Tibial artery (tissue), 4 donors: ENCODE measurements at regions not wholly inside any gene's neighbourhood (a gene's known extent, or its start where the extent isn't known, plus 50 kb on each side); places are given as distances from the start of the nearest gene placed in this dataset.

ENCODE experiments used
- DNase-seq, 2 donors: peaks; one replicate each; pipeline ENCODE4 v3.0.0-alpha.2; 2019
- H3K27ac ChIP-seq, 2 donors: fragments of 200-600 bp; sonication (generic) in 1 of 2; 1 replicate in 1 of 2; 2 replicates in 1 of 2; pipeline ENCODE4 v1.5.1; 2018 to 2019; ENCODE audit warnings: mild to moderate bottlenecking in 1 of 2
- H3K27me3 ChIP-seq, 2 donors: fragments of 200-600 bp; sonication (generic) in 1 of 2; one replicate each; pipeline versions ENCODE4 v1.5.1 to v1.6.0; 2016 to 2019
- H3K36me3 ChIP-seq, 3 donors: fragments of 200-600 bp; sonication (generic) in 2 of 3; one replicate each; pipeline ENCODE4 v1.5.1; 2016 to 2019; ENCODE audit warnings: mild to moderate bottlenecking in 2 of 3
- H3K4me1 ChIP-seq, 4 donors: fragments of 200-600 bp; sonication (generic) in 2 of 4; 1 replicate in 3 of 4; 2 replicates in 1 of 4; pipeline ENCODE4 v1.5.1; 2016 to 2019
- H3K4me3 ChIP-seq, 2 donors: fragments of 200-600 bp; sonication (generic) in 1 of 2; 1 replicate in 1 of 2; 2 replicates in 1 of 2; pipeline ENCODE4 v1.5.1; 2018 to 2019; ENCODE audit warnings: mild to moderate bottlenecking in 2 of 2
- H3K9me3 ChIP-seq, 3 donors: fragments of 200-600 bp; sonication (generic) in 1 of 3; one replicate each; pipeline ENCODE4 v1.5.1; 2016 to 2019
- intact Hi-C: fragments of 100-400 bp; cut with DNase I; formaldehyde crosslinking; loops from one replicate; pipeline ENCODE4 v1.15.0; 2023; ENCODE audit warnings: low total_unique reads
- TF ChIP-seq, protein P1 (sequence below), 2 experiments: fragments of 200-600 bp in 1 of 2; fragments of 450-650 bp in 1 of 2; IDR thresholded peaks; one replicate each; pipeline ENCODE4 v1.5.1; 2017 to 2019; ENCODE audit warnings: antibody characterized with exemption in 2 of 2, mild to moderate bottlenecking in 1 of 2, moderate library complexity in 1 of 2

DNA sequence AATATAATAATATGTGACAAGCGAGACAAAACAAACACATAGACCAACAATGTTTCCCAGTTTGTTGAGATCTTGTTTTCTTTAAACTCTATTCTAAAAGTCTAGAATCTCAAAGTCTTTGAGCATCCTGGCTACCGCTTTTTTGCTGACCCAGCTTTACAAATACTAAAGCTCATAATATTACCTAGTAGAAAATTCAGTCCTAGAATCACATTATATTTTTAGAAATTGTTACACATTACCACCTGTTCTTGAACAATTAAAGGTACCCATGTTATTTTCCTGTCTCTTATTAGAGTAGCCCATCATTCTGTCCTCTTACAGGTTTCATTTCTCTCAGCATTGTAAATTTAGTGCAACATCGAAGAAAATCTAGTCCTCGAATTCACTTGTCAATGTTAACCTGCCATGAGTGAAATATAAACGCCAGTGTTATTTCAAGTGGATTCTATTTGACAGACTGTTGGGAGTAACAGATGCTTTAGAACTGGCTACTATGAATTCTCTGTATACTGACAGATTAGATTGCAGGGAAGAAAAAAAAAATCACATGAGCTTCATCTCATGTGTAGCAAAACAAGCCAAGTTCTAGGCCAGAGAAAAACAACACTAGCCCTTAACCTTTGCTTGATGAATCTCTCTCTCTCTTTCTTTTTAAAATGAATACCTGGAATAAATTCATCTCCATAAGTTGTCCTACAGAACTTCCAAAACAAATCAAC is 851.2 kb upstream of the ADAMTS5 start:
- TF ChIP-seq, protein P1, sequence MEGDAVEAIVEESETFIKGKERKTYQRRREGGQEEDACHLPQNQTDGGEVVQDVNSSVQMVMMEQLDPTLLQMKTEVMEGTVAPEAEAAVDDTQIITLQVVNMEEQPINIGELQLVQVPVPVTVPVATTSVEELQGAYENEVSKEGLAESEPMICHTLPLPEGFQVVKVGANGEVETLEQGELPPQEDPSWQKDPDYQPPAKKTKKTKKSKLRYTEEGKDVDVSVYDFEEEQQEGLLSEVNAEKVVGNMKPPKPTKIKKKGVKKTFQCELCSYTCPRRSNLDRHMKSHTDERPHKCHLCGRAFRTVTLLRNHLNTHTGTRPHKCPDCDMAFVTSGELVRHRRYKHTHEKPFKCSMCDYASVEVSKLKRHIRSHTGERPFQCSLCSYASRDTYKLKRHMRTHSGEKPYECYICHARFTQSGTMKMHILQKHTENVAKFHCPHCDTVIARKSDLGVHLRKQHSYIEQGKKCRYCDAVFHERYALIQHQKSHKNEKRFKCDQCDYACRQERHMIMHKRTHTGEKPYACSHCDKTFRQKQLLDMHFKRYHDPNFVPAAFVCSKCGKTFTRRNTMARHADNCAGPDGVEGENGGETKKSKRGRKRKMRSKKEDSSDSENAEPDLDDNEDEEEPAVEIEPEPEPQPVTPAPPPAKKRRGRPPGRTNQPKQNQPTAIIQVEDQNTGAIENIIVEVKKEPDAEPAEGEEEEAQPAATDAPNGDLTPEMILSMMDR (IDR thresholded peaks at IDR 0.05): no peak
- Histone ChIP-seq H3K4me1 (no peaks in the 10 kb centered on the region), H3K27ac (no peak overlapping the region), H3K4me3 (no peak overlapping the region), H3K36me3 (no peaks in the 10 kb centered on the region), H3K9me3 (no peaks in the 10 kb centered on the region), H3K27me3 (no peaks in the 10 kb centered on the region)
- intact Hi-C loops: no loop called here
- DNase-seq: no peak

DNA sequence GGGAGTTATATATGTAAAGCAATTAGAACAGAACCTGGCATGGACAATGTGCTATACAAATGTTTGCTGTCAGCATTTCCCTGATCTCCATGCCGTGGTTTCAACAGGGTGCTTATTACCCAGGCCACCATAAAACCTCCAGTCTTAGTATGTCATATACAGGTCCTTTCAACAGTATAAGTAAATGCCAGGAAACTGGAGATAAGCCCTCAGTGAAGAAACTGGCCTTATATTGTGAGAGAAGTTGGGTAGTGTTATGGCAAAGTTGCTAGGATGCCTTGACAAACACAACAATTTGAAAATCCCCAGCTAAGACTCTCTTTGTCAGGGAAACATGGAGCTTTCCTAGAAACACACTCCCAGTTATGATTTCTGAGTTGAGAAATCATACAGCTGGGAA is 850.2 kb upstream of the ADAMTS5 start:
- H3K36me3 ChIP-seq: no peaks in the 10 kb centered on the region
- TF ChIP-seq, protein P1 (IDR thresholded peaks at IDR 0.05): no peak
- no peak overlapping the region for H3K27ac ChIP-seq
- H3K9me3 ChIP-seq: no peaks in the 10 kb centered on the region
- H3K4me1 ChIP-seq: no peaks in the 10 kb centered on the region
- no peaks in the 10 kb centered on the region for H3K27me3 ChIP-seq
- intact Hi-C loops: no loop called here
- DNase-seq: no peak
- H3K4me3 ChIP-seq: no peak overlapping the region

DNA sequence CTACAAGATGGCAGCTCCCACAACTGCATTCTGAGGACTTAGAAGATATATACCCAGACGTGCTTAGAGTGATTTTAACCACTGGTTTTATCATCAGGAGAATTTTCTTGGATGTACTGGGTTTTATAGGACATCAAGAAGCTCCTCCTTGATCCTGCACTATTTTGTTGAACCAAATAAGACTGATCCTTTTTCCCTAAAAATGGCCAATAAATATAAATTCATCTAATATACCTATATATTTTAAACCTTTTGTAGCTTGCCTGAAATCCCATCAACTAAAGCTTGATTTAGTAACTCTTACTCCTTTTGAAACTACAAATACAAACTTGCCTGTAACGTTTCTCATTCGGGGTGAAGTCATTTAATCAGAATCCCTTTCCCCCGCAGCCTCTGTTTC is 849.4 kb upstream of the ADAMTS5 start:
- Histone ChIP-seq H3K9me3 (no peaks in the 10 kb centered on the region), H3K27ac (no peak overlapping the region), H3K4me1 (no peaks in the 10 kb centered on the region), H3K4me3 (no peak overlapping the region), H3K36me3 (no peaks in the 10 kb centered on the region), H3K27me3 (no peaks in the 10 kb centered on the region)
- DNase-seq: no peak
- intact Hi-C loops: no loop called here
- TF ChIP-seq, protein P1 (IDR thresholded peaks at IDR 0.05): no peak

DNA sequence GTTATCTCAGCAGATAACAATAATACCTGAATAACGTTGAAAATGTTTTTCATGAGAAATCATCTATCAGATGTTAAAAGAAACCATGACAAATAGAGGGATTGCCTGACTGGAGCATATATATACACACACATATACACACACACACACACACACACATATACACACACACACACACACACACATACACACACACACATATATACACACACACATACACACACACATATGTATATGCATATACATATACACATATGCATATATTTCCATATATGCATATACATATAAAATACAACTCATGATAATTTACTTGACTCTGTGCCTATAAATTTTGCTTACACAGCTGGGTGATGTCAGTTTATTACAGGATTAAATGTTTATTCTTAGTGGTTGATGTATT is 847.3 kb upstream of the ADAMTS5 start:
- Histone ChIP-seq H3K36me3 (no peaks in the 10 kb centered on the region), H3K9me3 (no peaks in the 10 kb centered on the region), H3K4me3 (no peak overlapping the region), H3K27me3 (no peaks in the 10 kb centered on the region), H3K27ac (no peak overlapping the region), H3K4me1 (no peaks in the 10 kb centered on the region)
- intact Hi-C loops: no loop called here
- DNase-seq: no peak
- TF ChIP-seq, protein P1 (IDR thresholded peaks at IDR 0.05): no peak

DNA sequence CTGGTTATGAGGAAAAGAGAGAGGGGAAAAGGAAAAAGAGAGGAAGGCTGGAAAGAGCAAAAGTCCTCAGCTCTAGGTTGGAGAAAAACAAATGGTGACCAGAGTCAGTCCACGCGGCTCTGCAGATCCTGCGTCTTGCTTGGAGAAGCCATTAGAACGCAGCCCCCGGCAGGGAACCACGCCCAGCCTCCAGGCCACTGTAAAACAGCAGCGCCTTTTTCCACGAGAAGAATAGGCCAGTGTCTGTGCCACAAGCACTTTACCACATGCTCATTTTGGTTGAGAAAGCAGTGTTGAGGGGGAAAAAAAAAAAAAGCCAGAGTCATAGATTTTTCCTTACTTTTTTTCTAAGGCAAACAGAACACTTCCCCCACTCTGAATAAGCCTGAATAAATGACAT is 846.9 kb upstream of the ADAMTS5 start:
- Histone ChIP-seq H3K27ac (no peak overlapping the region), H3K36me3 (no peaks in the 10 kb centered on the region), H3K4me1 (no peaks in the 10 kb centered on the region), H3K27me3 (no peaks in the 10 kb centered on the region), H3K4me3 (no peak overlapping the region), H3K9me3 (no peaks in the 10 kb centered on the region)
- TF ChIP-seq, protein P1 (IDR thresholded peaks at IDR 0.05): no peak
- DNase-seq: no peak
- intact Hi-C loops: no loop called here

DNA sequence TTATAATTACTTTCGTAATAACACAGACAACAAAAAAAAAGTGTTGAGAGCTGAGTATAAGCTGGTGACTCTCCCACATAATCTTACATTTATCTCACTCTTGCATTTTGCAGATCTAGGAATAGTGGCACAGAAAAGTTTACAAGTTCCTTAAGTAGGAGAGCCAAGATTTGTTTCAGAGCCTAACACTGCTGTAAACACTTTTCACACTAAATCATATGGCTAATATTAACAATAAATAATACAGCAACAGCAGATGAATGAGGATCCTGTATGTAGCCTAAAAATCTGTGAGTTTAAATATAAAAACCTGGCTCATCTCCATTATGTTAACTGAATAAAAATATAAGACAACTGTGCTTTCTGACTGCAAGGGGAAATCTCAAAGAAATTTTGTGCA is 846.5 kb upstream of the ADAMTS5 start:
- H3K27ac ChIP-seq: no peak overlapping the region
- intact Hi-C loops: no loop called here
- TF ChIP-seq, protein P1 (IDR thresholded peaks at IDR 0.05): no peak
- no peaks in the 10 kb centered on the region for H3K36me3 ChIP-seq
- no peak for DNase-seq
- H3K4me3 ChIP-seq: no peak overlapping the region
- no peaks in the 10 kb centered on the region for H3K9me3 ChIP-seq
- H3K27me3 ChIP-seq: no peaks in the 10 kb centered on the region
- no peaks in the 10 kb centered on the region for H3K4me1 ChIP-seq
